ENCODE measurements at regions not wholly inside any gene's neighbourhood (a gene's known extent, or its start where the extent isn't known, plus 50 kb on each side); places are given as distances from the start of the nearest gene placed in this dataset.
"Not testable (repeated sequence)": the region's sequence is repeated elsewhere in the genome, so short reads cannot be mapped to it uniquely, and the experiment has no call there.

GRCh38 chr12:131287015-131287937 lies 333.6 kb downstream of the ADGRD1 start:
- CTCF ChIA-PET, result no interaction called here
- H3K36me3 Mint-ChIP-seq, result no peaks in the 10 kb centered on the region
- no peak for DNase-seq
- H3K4me1 Mint-ChIP-seq (ENCODE audit: low read depth), result no peaks in the 10 kb centered on the region
- H3K9me3 Mint-ChIP-seq, result peaks cover 5% of the 10 kb centered on the region
- H3K27me3 Mint-ChIP-seq, result peaks cover 1% of the 10 kb centered on the region
- intact Hi-C loops (cut with micrococcal nuclease), result no loop called here
- POLR2A ChIA-PET, result no interaction called here
- H3K27ac Mint-ChIP-seq, result no peak overlapping the region
- no peak overlapping the region for H3K4me3 Mint-ChIP-seq

DNA sequence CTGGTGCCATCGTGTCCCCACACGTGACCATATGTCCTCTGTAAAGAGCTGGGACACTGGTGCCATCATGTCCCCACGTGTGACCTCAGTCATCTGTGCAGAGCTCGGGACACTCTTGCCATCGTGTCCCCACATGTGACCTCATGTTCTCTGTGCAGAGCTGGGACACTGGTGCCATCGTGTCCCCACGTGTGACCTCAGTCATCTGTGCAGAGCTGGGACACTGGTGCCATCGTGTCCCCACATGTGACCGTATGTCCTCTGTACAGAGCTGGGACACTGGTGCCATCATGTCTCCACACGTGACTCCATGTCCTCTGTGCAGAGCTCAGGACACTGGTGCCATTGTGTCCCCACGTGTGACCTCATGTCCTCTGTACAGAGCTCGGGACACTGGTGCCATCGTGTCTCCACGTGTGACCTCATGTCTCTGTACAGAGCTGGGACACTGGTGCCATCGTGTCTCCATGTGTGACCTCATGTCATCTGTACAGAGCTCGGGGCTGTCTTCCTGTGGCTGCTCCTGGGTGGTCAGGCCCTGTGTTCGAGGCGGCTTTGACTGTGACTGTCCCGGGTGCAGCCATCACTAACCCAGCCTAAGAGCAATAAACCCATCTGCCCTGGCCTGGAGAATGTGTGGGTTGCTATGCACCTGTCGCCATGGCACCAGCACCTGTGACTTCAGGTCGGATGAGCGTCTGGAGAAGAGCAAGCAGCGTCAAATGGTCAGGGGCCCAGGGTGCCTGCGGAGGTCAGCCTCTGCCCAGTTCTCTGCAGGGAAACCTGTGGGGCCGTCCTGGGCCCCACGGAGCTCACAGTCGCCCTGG lies 334.4 kb downstream of the ADGRD1 start:
- CTCF ChIA-PET, result no interaction called here
- H3K4me1 Mint-ChIP-seq (ENCODE audit: low read depth), result no peaks in the 10 kb centered on the region
- POLR2A ChIA-PET, result no interaction called here
- no peak overlapping the region for H3K27ac Mint-ChIP-seq
- no peak overlapping the region for H3K4me3 Mint-ChIP-seq
- no peak for DNase-seq
- no peaks in the 10 kb centered on the region for H3K36me3 Mint-ChIP-seq
- peaks cover 5% of the 10 kb centered on the region for H3K9me3 Mint-ChIP-seq
- intact Hi-C loops (cut with micrococcal nuclease), result no loop called here
- peaks cover 1% of the 10 kb centered on the region for H3K27me3 Mint-ChIP-seq

DNA sequence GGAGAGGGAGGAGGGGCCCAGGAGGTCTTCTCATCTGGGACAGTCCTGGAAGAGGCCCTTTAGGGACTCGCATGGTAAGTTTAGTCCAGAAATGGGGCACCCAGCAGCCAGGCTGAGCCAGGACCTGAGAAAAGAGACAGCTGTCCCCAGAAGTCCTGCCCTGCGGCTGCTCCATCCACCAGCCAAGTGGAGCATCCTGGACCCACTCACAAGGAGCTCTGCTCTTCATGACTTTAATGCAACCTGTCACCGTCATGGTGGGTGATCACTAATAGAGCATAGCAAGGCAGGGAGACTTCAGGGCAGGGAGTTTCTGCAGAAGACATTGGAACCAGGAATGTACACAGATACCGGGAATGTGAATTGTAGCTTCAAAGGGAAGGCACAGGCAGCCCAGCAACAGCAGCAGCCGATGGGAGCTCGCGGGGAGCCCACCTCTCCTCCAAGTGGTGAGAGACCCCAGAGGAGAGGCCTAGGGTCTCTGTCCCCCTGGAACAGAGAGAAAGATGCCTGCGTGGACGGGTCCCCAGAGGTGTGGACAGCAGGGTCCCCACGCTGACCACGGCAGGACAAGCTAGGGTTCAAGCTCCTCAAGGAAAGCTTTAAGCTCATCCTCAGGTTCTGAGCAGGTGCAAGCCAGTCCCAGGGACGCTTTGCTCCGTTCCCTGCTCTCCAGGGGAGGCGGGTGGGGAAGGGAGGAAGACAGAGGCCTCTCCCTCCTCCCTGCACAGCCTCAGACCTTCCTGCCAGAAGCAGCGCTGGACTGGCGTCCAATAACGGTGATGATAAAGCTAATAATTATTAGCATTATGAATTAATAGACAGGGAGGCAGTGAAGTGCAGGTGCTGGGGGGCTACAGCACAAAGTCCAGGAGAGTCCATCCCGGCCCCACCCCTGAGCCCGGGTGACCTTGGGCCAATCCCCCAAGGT lies 335.3 kb downstream of the ADGRD1 start:
- H3K4me1 Mint-ChIP-seq (ENCODE audit: low read depth); DNase-seq; H3K36me3 Mint-ChIP-seq; H3K27ac Mint-ChIP-seq; intact Hi-C loops (cut with micrococcal nuclease); POLR2A ChIA-PET; H3K27me3 Mint-ChIP-seq; H3K4me3 Mint-ChIP-seq; CTCF ChIA-PET; H3K9me3 Mint-ChIP-seq: not testable (repeated sequence)

DNA sequence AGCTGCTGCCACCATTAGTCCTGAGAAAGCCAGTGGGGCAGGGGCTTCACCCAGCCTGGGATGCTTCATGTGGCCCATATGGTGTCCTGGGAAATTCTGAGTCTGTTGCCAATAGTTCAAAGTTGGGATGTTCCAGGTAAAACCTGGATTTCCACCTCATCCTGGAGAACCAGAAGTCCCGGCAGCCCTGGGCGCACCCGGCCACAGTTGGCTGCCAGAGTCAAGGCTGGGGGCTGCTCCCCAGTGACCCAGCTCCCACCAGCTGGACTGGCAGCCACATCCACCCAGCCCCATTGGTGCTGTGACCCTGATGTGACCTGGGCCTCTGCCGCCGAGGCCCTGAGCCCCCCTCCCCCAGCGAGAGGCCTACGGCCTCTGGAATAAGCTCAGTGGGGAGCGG lies 336.1 kb downstream of the ADGRD1 start:
- DNase-seq; H3K27me3 Mint-ChIP-seq; H3K4me1 Mint-ChIP-seq (ENCODE audit: low read depth); intact Hi-C loops (cut with micrococcal nuclease); H3K27ac Mint-ChIP-seq; H3K9me3 Mint-ChIP-seq; POLR2A ChIA-PET; CTCF ChIA-PET; H3K4me3 Mint-ChIP-seq; H3K36me3 Mint-ChIP-seq: not testable (repeated sequence)

- Mint-ChIP-seq H3K27ac (no peak overlapping the region), H3K36me3 (no peaks in the 10 kb centered on the region), H3K4me1 (ENCODE audit: low read depth) (no peaks in the 10 kb centered on the region), H3K27me3 (peaks cover 4% of the 10 kb centered on the region), H3K9me3 (peaks cover 5% of the 10 kb centered on the region), H3K4me3 (no peak overlapping the region)
- intact Hi-C loops (cut with micrococcal nuclease), result no loop called here
- ChIA-PET CTCF (no interaction called here), POLR2A (no interaction called here)
- DNase-seq, result no peak
Observed at GRCh38 chr12:131290255-131290959, 336.7 kb downstream of the ADGRD1 start.

DNA sequence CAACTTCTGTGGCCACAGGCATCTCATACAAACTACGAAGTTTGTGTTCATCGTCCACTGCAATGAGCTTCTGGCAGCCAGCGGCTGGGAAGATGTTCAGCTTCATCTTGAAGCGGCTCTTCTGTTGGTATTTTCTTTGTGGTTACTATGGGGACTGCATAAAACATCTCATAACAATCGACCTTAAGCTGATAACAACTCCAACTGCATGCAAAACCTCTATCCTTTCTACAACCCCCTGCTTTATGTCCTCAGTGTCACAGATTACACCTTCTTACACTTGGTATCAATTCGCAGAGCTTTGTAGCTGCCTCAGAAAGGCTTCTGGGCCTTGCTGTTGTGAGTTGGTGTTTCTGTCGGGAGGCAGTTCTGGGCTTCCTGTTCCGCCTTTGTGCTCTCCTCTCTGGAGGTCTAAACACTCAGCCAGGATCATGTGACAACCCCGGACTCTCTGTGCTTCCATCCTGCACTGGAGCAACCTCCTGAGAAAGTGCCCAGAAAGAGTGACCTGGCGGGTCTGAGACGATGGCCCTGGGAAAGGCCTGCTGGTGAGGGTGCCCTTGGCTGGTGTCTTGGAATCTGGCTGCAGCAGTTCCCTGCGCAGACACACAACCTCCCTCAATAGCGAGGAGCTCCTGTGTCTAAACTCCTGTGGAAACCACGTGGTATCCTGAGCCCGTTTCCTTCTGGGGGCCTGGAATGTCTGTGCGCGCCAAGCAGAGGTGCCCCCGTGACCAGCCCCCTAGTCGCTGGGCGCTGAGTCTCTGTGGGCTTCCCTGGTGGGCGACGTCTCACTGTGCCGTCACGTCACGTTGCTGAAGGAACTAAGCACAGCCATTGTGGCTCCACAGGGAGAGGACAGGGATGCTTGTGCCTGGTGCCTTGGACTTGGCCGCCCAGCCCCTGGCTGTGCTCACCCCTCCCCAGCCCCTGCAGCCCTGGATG lies 339.6 kb downstream of the ADGRD1 start:
- H3K4me1 Mint-ChIP-seq (ENCODE audit: low read depth); H3K36me3 Mint-ChIP-seq; CTCF ChIA-PET; DNase-seq; POLR2A ChIA-PET; H3K4me3 Mint-ChIP-seq; H3K27ac Mint-ChIP-seq; H3K9me3 Mint-ChIP-seq; H3K27me3 Mint-ChIP-seq; intact Hi-C loops (cut with micrococcal nuclease): not testable (repeated sequence)

DNA sequence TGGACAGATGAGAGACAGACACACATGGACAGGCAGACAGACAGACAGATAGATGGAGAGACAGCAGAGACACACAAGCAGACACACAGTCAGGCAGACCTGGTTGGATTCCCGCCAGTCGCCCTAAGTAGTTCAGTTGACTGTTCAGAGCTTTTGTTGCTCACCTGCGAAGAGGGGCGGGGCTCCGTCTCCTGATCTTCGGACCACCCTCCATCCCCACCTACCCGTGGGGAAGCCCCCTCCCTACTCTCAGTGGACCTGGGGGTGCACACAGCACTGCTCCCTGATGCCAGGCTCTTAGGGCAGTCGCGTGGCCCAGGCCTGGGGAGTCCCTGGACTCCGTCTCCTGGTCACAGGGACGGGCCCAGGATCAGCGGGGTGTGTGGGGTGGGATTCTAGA lies 341.0 kb downstream of the ADGRD1 start:
- CTCF ChIA-PET; H3K4me3 Mint-ChIP-seq; DNase-seq; intact Hi-C loops (cut with micrococcal nuclease); H3K4me1 Mint-ChIP-seq (ENCODE audit: low read depth); H3K27ac Mint-ChIP-seq; H3K36me3 Mint-ChIP-seq; H3K27me3 Mint-ChIP-seq; POLR2A ChIA-PET; H3K9me3 Mint-ChIP-seq: not testable (repeated sequence)

DNA sequence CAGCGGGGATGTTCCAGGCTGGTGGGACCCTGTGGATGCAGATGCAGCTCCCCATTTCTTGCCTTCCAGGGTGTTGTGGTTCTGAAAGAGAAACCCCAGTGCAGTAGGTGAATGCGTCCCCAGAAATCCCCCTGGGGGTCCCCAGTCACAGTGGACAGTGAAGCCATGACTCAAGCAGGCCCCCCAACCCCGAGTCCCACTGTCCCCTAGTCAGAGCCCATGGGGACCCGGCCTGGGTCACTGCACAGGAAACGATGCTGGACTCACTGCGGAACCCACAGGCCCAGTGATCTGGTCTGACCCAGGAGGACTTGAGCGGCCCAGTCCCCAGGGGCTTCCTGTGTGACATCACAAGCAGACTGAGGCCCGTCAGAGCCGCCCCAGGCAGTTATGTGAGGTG lies 341.4 kb downstream of the ADGRD1 start:
- H3K36me3 Mint-ChIP-seq; H3K27ac Mint-ChIP-seq; POLR2A ChIA-PET; H3K27me3 Mint-ChIP-seq; H3K4me3 Mint-ChIP-seq; DNase-seq; intact Hi-C loops (cut with micrococcal nuclease); H3K9me3 Mint-ChIP-seq; CTCF ChIA-PET; H3K4me1 Mint-ChIP-seq (ENCODE audit: low read depth): not testable (repeated sequence)

- H3K4me3 Mint-ChIP-seq; H3K9me3 Mint-ChIP-seq; H3K27ac Mint-ChIP-seq; DNase-seq; CTCF ChIA-PET; H3K27me3 Mint-ChIP-seq; intact Hi-C loops (cut with micrococcal nuclease); H3K4me1 Mint-ChIP-seq (ENCODE audit: low read depth); H3K36me3 Mint-ChIP-seq; POLR2A ChIA-PET: not testable (repeated sequence)
Observed at GRCh38 chr12:131295559-131295958, 341.9 kb downstream of the ADGRD1 start.

DNA sequence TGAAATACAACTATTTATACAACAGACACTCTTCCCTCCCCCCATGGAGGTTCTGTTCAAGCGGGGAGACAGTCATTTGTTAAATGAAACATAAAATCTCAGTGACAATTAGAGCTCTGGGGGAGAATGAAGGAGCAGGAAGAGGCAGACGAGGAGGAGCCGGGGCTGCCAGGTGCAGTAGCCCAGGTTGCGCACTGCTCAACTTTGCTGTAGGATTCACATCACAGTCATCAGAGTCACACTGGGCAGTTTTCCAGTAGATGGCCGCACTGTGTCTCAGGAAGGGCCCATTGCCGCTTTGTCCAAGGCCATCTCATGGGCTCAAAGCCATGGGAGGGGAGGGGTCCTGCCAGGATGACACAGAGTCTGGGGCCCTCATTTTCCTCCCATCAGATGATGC lies 342.4 kb downstream of the ADGRD1 start:
- H3K4me3 Mint-ChIP-seq; H3K27ac Mint-ChIP-seq; CTCF ChIA-PET; H3K9me3 Mint-ChIP-seq; H3K36me3 Mint-ChIP-seq; DNase-seq; H3K27me3 Mint-ChIP-seq; intact Hi-C loops (cut with micrococcal nuclease); POLR2A ChIA-PET; H3K4me1 Mint-ChIP-seq (ENCODE audit: low read depth): not testable (repeated sequence)

GRCh38 chr12:131296651-131297050 lies 342.9 kb downstream of the ADGRD1 start:
- H3K27ac Mint-ChIP-seq; DNase-seq; H3K4me3 Mint-ChIP-seq; POLR2A ChIA-PET; H3K9me3 Mint-ChIP-seq; CTCF ChIA-PET; H3K4me1 Mint-ChIP-seq (ENCODE audit: low read depth); H3K36me3 Mint-ChIP-seq; intact Hi-C loops (cut with micrococcal nuclease); H3K27me3 Mint-ChIP-seq: not testable (repeated sequence)
